Stimulated activated CD4-positive, alpha-beta T cell treated with anti-CD3 and anti-CD28 coated beads, Interleukin-4, amount 100 ng/mL, for 4 hours (primary cell): ENCODE measurements at regions not wholly inside any gene's neighbourhood (a gene's known extent, or its start where the extent isn't known, plus 50 kb on each side); places are given as distances from the start of the nearest gene placed in this dataset.
"Not testable (repeated sequence)": the region's sequence is repeated elsewhere in the genome, so short reads cannot be mapped to it uniquely, and the experiment has no call there.

ENCODE experiments used
- DNase-seq, 2 experiments: peaks; one replicate each; pipeline ENCODE4 v3.0.0-alpha.2; 2020

- DNase-seq, result no peak
These were observed 311.2 kb upstream of the NAALADL2 start for GRCh38 chr3:174547801-174548435.

GRCh38 chr3:174548841-174549623 is 310.1 kb upstream of the NAALADL2 start:
- no peak for DNase-seq

GRCh38 chr3:174581558-174581957 is 277.6 kb upstream of the NAALADL2 start:
- DNase-seq, result no peak

GRCh38 chr3:174583396-174583795 is 275.7 kb upstream of the NAALADL2 start:
- DNase-seq, result no peak

- not testable (repeated sequence) for DNase-seq
These were observed 272.0 kb upstream of the NAALADL2 start for GRCh38 chr3:174587137-174587536.

- no peak for DNase-seq
These were observed 262.6 kb upstream of the NAALADL2 start for GRCh38 chr3:174596447-174596982.

GRCh38 chr3:174598885-174599439 is 260.2 kb upstream of the NAALADL2 start:
- no peak for DNase-seq

GRCh38 chr3:174613173-174613572 is 246.0 kb upstream of the NAALADL2 start:
- DNase-seq, result no peak

GRCh38 chr3:174614036-174614435 is 245.1 kb upstream of the NAALADL2 start:
- no peak for DNase-seq

GRCh38 chr3:174618368-174619080 is 240.6 kb upstream of the NAALADL2 start:
- DNase-seq, result no peak

- DNase-seq, result no peak
These were observed 239.9 kb upstream of the NAALADL2 start for GRCh38 chr3:174619239-174619638.

- no peak for DNase-seq
These were observed 239.0 kb upstream of the NAALADL2 start for GRCh38 chr3:174620138-174620537.

- no peak for DNase-seq
These were observed 238.2 kb upstream of the NAALADL2 start for GRCh38 chr3:174620855-174621472.

GRCh38 chr3:174633342-174633741 is 225.8 kb upstream of the NAALADL2 start:
- no peak for DNase-seq

- DNase-seq, result no peak
These were observed 222.7 kb upstream of the NAALADL2 start for GRCh38 chr3:174636451-174636850.

- no peak for DNase-seq
These were observed 219.7 kb upstream of the NAALADL2 start for GRCh38 chr3:174639406-174639805.

- DNase-seq, result no peak
These were observed 219.2 kb upstream of the NAALADL2 start for GRCh38 chr3:174639970-174640369.

GRCh38 chr3:174640932-174641331 is 218.2 kb upstream of the NAALADL2 start:
- DNase-seq, result no peak

GRCh38 chr3:174644287-174644686 is 214.8 kb upstream of the NAALADL2 start:
- DNase-seq, result no peak

- no peak for DNase-seq
These were observed 207.2 kb upstream of the NAALADL2 start for GRCh38 chr3:174651951-174652350.

- no peak for DNase-seq
These were observed 199.6 kb upstream of the NAALADL2 start for GRCh38 chr3:174659511-174659910.

- DNase-seq, result no peak
These were observed 196.5 kb upstream of the NAALADL2 start for GRCh38 chr3:174662653-174663052.

- no peak for DNase-seq
These were observed 191.7 kb upstream of the NAALADL2 start for GRCh38 chr3:174667386-174667785.
